Testis (tissue), 2 donors: ENCODE measurements at regions not wholly inside any gene's neighbourhood (a gene's known extent, or its start where the extent isn't known, plus 50 kb on each side); places are given as distances from the start of the nearest gene placed in this dataset.

Source experiments
- POLR2A ChIP-seq: fragments of 450-650 bp; IDR thresholded peaks from one replicate; pipeline ENCODE4 v1.6.1; 2017; ENCODE audit warnings: antibody characterized with exemption, mild to moderate bottlenecking, moderate library complexity
- TF ChIP-seq, protein P1 (sequence below), 3 experiments: fragments of 450-650 bp in 2 of 3; fragments of 200-600 bp in 1 of 3; sonication (generic) in 1 of 3; IDR thresholded peaks; one replicate each; pipeline ENCODE4 v1.5.1; 2016 to 2019; ENCODE audit warnings: antibody characterized with exemption in 3 of 3, mild to moderate bottlenecking in 2 of 3, moderate library complexity in 1 of 3

DNA sequence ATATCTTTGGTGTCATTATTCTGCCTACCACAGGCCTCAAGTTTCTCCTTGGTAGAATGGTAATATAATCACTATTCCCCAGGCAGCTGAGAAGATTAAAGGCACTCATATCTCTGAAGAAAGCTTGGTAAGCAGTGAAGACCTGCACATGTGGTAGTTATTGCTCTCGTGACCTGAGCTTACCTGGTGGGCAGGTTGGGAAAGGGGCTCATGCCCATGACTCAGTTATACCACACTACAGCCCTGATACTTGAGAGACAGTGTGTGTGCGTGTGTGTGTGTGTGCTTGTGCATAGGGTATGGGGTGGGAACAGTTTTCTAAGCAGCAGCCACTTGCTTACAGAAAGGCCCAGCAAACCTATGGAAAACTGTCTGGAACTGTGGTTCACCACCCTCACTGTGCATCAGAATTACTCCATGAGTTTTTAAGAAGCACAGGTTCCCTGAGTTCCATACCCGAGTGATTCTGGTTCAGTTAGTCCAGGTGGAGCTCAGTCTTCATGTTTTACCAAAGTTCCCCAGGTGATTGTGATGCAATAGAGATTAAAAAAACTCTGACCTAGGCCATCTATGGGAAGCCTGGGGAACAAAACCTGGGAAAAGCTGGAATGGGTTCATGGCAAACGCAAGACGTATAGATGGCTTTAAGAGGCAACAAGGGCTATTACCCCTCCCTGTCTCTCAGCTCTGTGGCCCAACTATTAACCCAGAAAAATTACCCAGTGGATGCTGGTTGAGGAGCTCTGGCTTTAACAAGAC, 79.0 kb upstream of the ZBED5 start:
- TF ChIP-seq, protein P1, sequence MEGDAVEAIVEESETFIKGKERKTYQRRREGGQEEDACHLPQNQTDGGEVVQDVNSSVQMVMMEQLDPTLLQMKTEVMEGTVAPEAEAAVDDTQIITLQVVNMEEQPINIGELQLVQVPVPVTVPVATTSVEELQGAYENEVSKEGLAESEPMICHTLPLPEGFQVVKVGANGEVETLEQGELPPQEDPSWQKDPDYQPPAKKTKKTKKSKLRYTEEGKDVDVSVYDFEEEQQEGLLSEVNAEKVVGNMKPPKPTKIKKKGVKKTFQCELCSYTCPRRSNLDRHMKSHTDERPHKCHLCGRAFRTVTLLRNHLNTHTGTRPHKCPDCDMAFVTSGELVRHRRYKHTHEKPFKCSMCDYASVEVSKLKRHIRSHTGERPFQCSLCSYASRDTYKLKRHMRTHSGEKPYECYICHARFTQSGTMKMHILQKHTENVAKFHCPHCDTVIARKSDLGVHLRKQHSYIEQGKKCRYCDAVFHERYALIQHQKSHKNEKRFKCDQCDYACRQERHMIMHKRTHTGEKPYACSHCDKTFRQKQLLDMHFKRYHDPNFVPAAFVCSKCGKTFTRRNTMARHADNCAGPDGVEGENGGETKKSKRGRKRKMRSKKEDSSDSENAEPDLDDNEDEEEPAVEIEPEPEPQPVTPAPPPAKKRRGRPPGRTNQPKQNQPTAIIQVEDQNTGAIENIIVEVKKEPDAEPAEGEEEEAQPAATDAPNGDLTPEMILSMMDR (IDR thresholded peaks at IDR 0.05) = no peak
- TF ChIP-seq POLR2A = no peak
